ENCODE measurements at regions not wholly inside any gene's neighbourhood (a gene's known extent, or its start where the extent isn't known, plus 50 kb on each side); places are given as distances from the start of the nearest gene placed in this dataset.
"Not testable (repeated sequence)": the region's sequence is repeated elsewhere in the genome, so short reads cannot be mapped to it uniquely, and the experiment has no call there.

- DNase-seq (ENCODE audit: low read depth in 3 of 3, low spot score in 2 of 3): no peak
Measured at GRCh38 chr9:103068753-103069152, 73.6 kb downstream of the CYLC2 start.

DNA sequence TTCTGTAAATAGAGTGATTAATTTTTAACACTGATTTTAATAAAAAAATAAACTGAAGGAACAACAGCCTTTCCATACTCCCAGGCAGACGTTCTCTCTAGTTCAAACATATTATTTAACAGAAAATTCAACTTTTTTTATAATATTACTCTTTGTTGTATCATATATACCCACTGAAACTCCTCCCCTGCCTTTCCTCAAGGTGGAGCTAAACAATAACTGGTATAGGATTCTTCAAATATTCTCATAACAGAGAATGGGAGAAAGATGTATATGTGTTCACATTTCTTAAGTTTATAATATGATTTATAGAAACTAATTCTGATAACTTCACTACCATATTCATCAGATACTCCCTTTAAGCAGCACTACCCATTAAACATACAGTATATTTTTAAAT is 83.4 kb downstream of the CYLC2 start:
- no peak for DNase-seq (ENCODE audit: low read depth in 3 of 3, low spot score in 2 of 3)

GRCh38 chr9:103082494-103082893 is 87.4 kb downstream of the CYLC2 start:
- no peak for DNase-seq (ENCODE audit: low read depth in 3 of 3, low spot score in 2 of 3)

- DNase-seq (ENCODE audit: low read depth in 3 of 3, low spot score in 2 of 3): no peak
Measured at GRCh38 chr9:103089357-103089756, 94.2 kb downstream of the CYLC2 start.

GRCh38 chr9:103104101-103104500 is 109.0 kb downstream of the CYLC2 start:
- DNase-seq (ENCODE audit: low read depth in 3 of 3, low spot score in 2 of 3): no peak

- no peak for DNase-seq (ENCODE audit: low read depth in 3 of 3, low spot score in 2 of 3)
Measured at GRCh38 chr9:103116246-103116645, 121.1 kb downstream of the CYLC2 start.

- no peak for DNase-seq (ENCODE audit: low read depth in 3 of 3, low spot score in 2 of 3)
Measured at GRCh38 chr9:103126494-103126893, 131.4 kb downstream of the CYLC2 start.

GRCh38 chr9:103139891-103140290 is 144.8 kb downstream of the CYLC2 start:
- DNase-seq (ENCODE audit: low read depth in 3 of 3, low spot score in 2 of 3): no peak

- no peak for DNase-seq (ENCODE audit: low read depth in 3 of 3, low spot score in 2 of 3)
Measured at GRCh38 chr9:103152473-103152872, 157.3 kb downstream of the CYLC2 start.

GRCh38 chr9:103167530-103167929 is 172.4 kb downstream of the CYLC2 start:
- DNase-seq (ENCODE audit: low read depth in 3 of 3, low spot score in 2 of 3): no peak

DNA sequence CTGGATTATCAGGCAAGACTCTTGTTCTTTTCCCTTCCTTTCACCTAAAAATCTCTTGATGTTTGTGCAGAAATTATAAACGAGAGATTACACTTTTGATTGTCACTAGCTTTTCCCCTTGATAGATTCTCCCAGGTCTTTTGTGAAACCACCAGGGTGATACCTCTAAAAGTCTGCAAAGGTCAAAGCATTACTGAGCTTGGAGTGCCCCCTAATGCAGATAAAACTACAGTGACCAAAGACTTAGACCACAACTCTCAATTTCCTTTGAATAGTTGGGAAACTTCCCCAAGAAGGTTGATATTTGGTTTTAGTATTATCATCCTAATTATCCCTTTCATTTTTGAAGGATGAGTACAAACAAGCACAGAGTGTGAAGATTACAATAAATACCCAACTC is 173.1 kb downstream of the CYLC2 start:
- no peak for DNase-seq (ENCODE audit: low read depth in 3 of 3, low spot score in 2 of 3)

DNA sequence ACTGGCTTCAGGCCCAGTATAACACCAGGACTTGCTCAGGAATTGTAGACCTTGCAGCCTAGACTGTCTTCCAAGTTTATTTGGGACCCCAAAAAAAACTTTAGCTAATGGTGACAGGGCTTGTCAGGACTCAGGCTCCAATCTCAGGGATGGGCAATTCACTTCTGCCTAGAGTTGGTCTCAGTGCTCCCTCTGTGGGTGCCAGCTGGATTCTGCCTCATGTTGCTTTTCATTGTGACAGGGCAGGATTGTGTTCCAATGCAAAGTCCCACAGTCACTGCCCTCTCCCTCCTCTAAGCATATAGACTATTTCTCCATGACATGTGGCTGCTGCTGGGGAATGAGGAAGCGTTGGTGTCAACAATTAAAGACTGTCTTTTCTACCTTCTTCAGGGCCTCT is 174.7 kb downstream of the CYLC2 start:
- no peak for DNase-seq (ENCODE audit: low read depth in 3 of 3, low spot score in 2 of 3)

DNA sequence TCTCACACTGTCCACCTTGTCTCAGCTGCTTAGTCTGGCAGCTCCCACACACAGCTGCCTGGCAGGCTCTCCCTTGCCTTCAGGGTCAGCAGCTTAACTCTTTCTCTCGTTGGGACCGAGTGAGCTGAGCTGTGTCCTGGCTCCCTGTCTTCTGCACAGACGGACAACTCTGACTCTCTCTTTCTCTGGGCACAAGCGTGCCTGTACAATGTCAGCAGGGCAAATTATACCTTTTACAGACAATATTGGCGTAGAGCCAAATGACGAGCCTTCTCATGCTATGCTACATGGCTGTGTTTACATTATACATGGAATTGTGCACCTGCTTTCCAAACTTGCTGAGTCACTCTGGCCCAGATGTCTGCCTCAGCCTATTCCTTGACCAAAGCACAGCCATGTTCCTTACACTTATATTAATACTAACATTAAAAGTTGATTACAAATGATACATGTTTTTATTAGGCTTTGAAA is 188.6 kb downstream of the CYLC2 start:
- DNase-seq (ENCODE audit: low read depth in 3 of 3, low spot score in 2 of 3): no peak

DNA sequence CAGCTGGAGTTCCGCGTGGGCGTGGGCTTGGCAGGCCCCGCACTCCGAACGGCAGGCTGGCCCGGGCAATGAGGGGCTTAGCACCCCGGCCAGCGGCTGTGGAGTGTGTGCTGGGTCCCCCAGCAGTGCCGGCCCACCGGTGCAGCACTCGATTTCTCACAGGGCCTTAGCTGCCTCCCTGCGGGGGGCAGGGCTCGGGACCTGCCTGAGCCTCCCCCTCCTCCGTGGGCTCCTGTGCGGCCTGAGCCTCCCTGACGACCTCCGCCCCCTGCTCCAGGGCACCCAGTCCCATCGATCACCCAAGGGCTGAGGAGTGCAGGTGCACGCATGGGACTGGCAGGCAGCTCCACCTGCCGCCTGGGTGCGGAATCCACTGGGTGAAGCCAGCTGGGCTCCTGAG is 191.8 kb downstream of the CYLC2 start:
- DNase-seq (ENCODE audit: low read depth in 3 of 3, low spot score in 2 of 3): no peak

DNA sequence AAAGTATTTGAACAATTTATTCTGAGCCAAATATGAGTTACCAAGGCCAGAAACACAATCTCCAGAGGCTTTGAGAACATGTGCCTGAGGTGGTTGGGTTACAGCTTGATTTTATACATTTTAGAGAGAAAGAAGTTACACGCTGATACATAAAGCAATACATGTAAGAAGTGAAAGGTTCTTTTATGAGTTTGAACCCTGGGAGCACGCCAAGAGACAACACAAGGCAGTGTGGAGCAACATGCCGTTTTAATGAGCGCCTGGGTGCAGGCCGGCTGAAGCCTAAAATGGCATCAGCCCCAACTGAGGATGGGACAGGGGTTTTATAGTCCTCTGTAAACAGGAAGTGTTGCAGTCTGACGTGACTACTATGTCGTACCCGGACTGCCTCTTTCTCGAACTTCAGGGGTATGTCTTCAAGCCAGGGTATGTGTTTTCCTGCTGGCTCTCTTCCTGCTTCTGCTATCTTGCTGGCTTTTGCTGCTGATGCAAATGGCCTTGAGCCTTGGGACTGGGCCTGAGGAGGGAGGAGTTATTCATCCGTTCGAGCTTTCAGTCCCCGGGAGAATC is 193.7 kb downstream of the CYLC2 start:
- no peak for DNase-seq (ENCODE audit: low read depth in 3 of 3, low spot score in 2 of 3)

GRCh38 chr9:103193992-103194391 is 198.9 kb downstream of the CYLC2 start:
- no peak for DNase-seq (ENCODE audit: low read depth in 3 of 3, low spot score in 2 of 3)

DNA sequence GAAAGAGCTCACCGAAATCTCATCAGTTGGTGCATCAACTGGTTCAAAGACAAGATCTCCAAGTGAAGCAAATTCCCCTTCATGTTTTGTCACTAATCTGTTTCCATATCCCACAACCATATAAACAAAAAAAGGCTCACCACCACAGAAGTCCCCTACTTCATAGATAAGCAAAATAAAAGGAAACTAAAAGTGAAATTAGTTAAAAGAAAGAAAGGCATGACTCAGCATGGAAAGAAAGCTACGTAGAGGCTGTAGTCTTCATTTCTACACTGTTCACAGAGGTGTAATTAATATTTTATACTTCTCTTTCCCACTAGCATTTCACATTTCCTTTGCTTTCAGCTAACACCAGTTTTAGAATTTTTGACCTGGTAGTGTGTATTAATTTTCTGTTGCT is 208.0 kb downstream of the CYLC2 start:
- no peak for DNase-seq (ENCODE audit: low read depth in 3 of 3, low spot score in 2 of 3)

- DNase-seq (ENCODE audit: low read depth in 3 of 3, low spot score in 2 of 3): not testable (repeated sequence)
Measured at GRCh38 chr9:103205881-103206585, 210.9 kb downstream of the CYLC2 start.

- DNase-seq (ENCODE audit: low read depth in 3 of 3, low spot score in 2 of 3): no peak
Measured at GRCh38 chr9:103210607-103211006, 215.5 kb downstream of the CYLC2 start.

- DNase-seq (ENCODE audit: low read depth in 3 of 3, low spot score in 2 of 3): no peak
Measured at GRCh38 chr9:103215197-103215596, 220.1 kb downstream of the CYLC2 start.

DNA sequence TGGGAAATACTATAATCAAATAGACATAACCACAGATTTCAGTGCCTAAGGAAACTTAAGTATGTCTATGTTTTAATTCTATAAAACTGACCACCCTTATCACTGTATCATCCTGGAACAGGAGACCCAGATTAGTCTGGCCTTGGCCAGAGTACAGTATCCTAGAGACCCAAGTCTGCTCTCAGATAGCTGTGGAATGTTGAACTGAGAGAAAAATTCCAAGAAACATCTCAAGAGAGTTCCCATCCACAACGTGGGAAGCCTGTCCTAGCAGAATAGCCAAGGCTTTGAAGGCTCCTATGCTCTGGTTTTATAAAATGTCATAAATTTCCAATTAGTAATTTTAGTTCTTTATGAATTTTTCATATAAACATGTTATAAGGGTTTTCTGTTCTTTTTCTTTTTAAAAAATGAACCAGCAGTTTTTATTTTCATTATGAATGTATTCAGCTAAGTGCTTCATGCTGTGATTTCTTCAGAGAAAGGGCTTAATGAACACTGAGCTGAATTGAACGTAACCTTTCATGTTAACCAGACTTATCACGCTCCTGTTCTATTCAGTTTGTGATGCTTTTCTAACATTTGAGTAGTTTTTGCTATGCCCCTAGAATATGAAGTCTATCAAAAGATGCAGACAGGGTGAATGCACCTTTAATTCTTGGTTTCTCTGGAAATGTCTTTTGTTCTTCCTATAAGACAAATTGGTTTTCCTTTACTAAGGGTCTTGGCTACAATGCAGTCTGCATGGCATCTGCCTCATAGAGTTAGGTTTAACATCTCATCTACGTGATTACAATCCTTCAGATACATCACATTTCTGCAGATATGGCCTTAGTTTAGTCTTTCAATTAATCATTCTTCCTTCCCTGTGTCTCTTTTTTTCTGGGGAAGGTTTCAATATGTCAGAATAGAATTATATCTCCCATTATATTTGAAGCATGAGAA is 230.8 kb downstream of the CYLC2 start:
- no peak for DNase-seq (ENCODE audit: low read depth in 3 of 3, low spot score in 2 of 3)

DNA sequence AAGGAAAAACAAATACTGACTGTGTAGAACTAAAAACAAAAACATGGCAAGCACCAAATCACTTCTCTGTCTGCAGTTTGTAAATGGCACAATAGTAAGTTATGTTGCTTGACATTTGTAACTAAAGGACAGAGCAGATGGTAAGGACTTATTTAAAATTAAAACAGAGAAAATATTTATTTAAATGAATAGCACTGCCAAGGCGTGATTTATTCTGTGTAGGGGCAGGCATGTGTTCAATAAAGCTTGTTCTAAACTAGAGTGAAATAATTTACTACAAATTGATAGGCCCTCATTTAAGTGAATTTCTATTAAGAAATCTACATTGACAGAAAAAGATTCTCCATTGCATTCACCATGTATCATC is 231.5 kb downstream of the CYLC2 start:
- DNase-seq (ENCODE audit: low read depth in 3 of 3, low spot score in 2 of 3): no peak
